HG03442 (cell line): ENCODE measurements at regions not wholly inside any gene's neighbourhood (a gene's known extent, or its start where the extent isn't known, plus 50 kb on each side); places are given as distances from the start of the nearest gene placed in this dataset.
"Not testable (repeated sequence)": the region's sequence is repeated elsewhere in the genome, so short reads cannot be mapped to it uniquely, and the experiment has no call there.

ENCODE experiments used
- ATAC-seq: cut with Tn5 transposase; IDR thresholded peaks from one replicate; pipeline ENCODE4 v1.9.1; 2021; ENCODE audit warnings: mild to moderate bottlenecking, moderate library complexity; ENCODE audit not compliant: unreplicated experiment

DNA sequence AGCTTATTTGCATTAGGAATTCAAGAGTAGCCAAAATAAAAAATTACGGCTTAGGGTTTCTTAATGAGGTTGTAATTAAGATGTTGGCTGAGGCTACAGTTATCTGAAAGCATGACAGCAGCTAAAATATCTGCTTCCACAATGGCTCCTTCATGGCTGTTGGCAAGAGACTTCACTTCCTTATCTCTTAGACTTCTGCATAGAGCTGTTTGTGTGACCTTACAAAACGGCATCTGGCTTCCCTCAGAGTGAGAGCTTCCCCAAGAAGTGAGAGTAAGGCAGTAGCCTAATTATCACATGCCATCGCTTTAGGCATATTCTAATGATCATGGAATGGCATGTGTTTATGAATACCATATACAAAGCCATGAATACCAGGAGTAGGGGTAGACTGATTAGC is 57.6 kb downstream of the CCDC59 start:
- no peak for ATAC-seq

DNA sequence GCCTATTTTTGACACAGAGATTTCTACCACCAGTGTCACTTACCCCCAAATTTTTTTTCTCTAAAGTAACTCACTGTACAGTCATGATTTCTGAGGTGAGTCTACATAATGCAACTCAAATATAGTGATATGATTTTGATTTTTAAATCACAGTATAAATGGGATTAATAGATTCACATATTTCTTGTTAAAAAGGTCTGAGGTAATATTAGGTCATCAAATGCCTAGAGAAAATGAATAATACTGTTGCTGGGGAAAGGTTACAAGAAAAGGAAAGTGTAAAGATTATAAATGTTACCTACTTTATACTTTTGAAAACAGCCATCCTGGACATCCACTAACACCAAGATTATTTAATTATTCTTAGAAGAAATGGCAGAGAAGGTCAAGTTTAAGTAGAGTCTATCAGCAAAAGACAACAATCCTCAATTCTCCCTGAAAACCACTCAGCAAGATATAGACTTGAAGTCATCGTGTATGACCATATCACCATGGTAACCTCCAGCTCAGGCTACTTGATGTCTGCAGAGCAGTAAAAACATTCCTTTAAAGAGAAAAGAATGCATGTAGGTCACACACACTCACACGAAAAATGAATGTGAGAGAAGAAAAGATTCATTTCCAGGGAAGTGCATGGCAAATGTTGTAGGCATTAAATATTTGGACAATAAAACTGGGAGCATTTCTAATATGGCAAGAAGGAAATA is 58.7 kb downstream of the CCDC59 start:
- no peak for ATAC-seq

DNA sequence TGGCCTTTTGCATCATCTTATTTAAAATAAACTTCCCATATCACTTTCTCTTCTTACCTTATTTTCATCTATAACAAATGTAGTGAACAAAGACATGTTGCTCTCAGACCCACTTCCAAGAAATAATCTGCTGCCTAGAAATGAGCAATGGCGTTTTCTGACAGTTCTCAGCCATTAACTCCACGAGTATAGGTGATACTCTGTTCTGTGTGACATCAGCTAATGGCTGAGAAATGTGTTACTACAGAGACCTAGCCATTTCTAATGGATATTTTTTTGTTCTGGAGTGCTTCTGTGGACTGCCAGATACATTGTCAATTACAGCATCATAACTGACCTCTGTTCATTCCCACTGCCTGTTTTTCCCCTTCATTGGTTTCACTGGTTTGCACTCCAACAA is 67.8 kb downstream of the CCDC59 start:
- ATAC-seq = no peak

DNA sequence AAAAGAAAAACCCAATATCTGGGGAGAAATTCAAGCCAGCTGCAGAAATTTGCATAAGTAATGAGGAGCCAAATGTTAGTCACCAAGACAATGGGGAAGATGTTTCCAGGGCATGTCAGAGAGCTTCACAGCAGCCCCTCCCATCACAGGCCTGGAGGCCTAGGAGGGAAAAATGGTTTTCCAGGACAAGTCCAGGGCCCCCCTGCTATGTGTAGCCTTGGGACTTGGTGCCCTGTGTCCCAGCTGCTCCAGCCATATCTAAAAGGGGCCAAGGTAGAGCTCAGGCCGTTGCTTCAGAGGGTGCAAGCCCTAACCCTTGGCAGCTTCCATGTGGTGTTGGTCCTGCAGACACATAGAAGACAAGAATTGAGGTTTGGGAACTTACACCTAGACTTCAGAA is 76.9 kb downstream of the CCDC59 start:
- not testable (repeated sequence) for ATAC-seq

DNA sequence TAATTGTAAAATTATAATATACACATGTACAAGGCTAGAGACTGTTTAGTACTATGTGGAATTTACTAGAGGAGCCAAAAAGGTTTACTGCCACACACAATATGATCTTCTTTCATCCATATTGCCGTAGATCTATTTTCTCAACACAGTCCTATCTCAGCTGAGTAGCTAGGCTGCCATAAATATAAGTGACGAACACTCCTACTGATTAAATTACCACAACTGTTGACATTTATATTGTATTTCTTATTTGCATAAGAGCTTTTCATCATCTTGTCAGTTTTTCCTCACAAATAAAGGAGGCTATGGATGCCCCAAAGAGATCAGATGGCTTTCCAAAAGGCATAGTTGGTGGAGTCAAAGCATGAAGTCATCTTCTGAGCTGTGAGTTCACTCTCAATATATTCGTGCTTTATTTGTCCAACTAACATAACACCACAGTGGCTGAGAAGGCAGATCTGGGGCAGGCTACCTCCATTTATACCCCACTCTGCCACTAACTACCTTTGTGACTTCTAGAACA is 78.6 kb downstream of the CCDC59 start:
- ATAC-seq = no peak

DNA sequence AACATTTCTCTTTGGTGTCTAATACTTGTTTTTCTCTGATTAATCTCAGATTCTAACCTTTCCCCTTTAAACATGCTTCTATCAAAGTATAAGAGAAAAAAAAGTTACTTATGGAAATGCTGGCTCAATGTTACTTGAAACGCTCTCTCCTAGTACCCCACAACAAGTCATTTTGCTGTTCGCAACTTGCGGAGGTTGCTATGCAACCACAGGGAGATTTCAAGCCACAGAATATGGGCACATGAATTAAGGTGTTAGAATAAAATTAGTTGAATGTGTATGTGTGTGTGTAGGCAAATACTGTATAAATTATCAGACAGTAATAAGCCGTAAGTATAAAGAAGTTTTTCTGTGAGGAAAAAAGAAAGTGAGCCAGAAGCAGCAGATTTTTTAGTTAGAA is 80.6 kb downstream of the CCDC59 start:
- ATAC-seq = no peak

DNA sequence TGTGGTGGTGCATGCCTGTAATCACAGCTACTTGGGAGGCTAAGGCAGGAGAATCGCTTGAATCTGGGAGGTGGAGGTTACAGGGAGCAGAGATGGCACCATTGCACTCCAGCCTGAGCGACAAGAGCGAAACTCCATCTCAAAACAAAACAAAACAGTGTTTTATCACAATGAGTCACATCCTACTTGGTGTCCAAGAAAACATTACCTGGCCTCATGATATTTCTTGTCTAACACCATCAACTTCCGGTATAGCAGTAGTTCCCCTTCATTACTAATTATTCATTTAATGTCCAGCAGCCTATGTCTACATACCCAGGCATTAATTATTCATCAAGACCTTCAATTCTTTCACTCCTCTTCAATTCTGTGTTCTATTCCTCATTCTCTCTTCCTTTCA is 115.5 kb downstream of the CCDC59 start:
- ATAC-seq = no peak

DNA sequence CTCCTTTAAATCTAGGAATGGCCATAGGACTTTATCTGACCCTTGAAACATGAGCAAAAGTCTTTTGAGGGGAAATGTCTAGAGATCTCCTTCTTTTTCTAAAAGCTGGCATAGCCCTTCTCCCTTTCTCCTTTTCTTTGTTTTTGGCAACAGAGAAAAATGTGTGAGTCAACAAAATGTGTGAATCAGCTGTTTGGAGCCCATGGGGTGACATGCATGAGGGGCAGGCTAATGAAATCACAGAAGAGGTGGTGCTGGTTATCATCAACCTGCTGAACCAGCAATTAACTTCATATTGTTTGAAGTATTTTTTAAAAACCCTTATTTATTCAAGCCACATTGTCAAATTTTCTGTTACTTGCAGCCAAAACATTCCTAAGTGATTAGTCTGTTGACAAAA is 132.3 kb downstream of the CCDC59 start:
- no peak for ATAC-seq

DNA sequence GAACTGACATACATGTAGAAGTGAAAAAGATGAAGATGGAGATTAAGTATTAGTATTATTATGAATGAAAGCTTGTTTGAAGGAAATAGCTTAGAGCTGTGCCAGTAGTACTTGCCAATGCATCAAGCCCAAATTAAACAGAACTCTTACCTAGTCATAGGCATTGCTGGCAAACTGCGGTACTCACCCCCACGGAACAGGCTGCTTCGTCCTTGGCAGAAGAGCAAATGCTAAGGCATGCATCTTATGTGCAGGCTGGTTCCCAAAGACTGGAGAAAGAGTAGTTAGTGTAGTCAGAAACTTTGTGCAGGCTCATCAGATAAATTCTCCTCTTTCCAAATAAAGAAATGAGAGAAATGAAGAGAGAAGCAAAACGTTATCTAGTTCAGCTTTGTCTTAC is 134.8 kb downstream of the CCDC59 start:
- ATAC-seq = no peak

DNA sequence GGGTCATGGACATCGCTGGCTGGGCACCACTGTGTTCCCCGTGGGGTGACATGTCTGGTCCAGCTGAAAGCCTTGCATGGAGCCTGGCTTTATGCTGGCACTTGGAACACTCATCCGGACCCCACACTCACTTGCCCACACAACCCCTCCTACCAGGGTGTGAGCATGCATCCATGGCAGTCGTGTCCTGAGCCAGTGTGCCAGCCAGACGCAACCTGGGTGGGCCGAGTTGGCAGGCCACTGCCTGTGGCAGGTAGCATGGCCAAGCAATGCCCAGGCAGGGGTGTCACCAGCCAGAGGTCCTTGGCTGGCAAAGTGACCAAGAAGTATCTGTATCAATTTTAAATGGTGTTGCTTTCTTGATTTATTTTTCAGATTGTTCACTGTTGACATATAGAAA is 141.7 kb downstream of the CCDC59 start:
- ATAC-seq = no peak

DNA sequence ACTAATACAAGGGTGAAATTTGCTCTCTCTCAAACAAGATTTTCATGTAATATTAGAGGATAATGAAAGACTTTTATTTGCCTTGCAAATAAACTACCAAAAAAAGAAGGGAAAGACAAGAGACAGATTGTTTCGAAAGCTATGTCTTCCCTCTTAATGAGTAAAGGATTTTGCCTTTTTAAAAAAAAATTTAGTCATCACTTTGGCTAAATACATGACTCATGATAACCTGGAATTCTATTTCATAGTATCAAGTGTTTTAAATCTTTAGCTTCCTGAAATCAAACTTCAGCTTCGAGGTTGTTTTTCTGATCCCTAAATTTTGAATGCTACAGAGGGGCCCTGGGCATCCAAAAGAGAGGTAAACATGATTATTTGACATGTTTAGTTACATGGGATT is 144.4 kb downstream of the CCDC59 start:
- no peak for ATAC-seq

DNA sequence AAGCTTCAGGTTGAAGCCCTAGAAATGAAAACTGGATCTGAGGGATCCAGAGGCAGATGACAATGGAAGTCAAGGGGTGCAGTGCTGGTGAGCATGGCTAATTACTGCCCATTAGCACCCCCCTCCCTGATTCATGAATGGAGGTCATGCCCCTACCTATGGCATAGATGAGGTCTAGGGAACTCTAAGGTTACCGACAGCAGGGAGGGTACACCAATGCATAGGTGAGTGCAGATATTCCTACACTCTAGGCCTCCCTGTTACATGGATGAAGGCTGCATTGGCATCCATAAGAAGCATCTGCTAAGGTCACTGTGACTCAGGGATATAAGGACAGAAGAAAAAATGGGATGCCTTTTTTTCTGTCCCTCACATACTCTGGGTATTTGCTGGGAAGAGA is 147.3 kb downstream of the CCDC59 start:
- no peak for ATAC-seq

DNA sequence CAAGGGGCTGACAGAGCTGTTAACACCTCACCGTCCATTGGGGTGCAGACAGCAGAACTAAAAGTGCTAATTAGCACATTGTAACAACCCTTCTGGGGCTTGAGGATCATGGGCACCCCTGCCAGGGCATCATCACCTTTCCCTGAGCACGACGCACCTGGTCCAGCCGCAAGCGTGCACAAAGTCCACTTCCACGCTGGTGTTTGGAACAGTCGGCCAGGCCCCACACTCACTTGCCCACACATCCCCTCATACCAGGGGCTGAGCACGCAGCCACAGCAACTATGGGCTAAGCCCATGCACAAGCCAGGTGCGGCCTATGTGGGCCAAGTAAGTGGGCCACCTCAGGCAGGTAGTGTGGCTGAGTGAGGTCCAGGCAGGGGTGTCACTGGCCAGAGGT is 148.7 kb downstream of the CCDC59 start:
- ATAC-seq = no peak

DNA sequence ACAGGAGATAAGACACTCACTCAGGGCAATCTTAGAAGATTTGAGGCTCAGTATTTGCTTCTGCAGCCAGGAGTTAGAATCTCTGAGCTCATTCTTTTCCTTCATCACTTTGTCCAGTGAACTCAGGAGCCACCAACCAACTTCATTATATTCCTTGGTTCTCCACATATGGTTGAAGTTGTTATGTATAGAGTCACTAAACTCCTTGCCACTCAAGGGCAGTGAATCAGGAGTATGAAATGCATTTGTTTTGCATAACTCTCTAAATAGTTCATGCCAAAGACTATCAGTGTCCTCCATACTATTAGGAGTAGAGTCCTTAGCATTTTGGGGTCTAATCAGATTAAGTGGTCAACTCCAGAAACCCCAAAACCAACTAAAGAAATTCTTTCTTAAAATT is 150.6 kb downstream of the CCDC59 start:
- no peak for ATAC-seq

DNA sequence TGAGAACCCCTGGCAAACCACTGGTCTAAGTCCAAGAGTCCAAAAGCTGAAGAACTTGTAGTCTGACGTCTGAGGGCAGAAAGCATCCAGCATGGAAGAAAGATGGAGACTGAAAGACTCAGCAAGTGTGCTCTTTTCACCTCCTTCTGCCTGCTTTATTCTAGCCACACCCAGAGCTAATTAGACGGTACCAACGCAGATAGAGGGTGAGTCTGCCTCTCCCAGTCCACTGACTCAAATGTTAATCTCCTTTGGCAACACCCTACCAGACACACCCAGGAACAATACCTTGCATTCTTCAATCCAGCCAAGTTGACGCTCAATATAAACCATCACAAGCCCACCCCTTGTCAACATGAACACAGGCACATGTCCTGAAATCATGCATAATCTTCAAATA is 155.1 kb downstream of the CCDC59 start:
- no peak for ATAC-seq

DNA sequence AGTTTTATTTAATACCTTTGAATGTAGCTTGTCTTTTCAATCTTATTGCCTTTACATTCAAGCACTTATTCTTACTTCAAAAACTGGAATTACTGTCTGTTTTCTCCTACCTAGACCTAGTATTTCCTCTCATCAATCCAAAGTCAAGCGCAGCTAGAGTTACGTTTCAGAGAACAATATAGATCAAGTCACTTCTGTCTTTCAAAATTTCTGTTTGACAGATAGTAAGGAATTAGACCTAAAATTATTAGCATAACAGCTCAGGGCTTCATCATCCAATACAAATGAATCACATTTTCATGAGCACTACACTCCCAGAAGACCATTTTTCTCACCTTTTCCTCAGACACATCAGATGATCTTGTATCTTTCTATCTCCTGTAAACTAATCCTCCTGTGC is 170.6 kb downstream of the CCDC59 start:
- no peak for ATAC-seq

DNA sequence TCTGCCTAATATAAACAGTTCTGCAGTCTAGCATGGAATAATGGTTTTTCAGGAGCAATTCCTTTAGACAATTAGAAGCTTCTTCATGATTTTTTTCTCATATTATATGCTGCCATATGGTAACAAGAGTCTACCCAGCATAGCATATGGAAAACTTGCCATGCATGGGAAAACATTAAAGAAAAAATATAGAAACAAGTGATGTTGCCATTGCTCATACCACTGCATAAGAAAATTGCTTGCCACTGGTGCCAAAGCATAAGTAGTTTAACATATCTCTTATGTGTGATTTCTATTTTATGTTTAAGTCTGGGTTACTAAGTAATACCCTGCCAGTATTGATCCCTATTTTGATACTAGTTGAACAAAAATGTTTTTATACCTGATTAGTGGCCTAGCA is 171.2 kb downstream of the CCDC59 start:
- no peak for ATAC-seq

DNA sequence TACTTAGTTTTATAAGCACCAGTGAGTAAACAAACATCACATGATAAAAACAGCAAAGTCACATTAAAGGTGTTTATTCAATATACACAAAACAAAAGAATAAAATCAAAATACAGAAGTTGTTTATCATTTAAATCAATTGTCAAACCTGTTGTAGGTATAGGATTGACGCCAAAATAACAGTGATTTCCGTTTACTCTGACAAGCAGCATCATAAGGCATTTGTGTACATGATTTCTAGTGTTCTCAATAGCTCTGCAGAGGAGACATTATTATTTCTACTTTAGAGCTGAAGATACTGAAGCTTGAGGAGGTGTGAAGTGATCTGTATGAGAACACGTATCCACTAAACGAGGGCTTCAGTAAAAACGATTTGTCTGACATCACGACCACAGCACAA is 171.9 kb downstream of the CCDC59 start:
- no peak for ATAC-seq

DNA sequence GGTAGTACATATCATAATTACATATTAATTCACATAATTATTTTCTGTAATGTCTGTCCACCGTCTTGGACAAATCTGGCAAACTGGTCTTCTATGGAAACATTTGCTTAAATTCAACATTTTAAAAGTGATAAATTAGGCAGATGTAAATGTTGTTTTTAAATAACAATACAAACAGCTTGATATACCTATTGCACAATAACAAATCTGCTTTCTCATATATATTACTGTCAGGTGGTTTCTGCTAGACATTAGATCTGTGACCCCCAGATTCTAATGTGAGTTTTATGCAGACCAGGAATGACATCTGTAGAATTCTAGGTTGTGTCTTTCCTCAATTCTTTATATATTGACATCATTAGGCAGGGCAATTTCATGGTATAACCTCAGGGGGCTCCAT is 173.3 kb downstream of the CCDC59 start:
- ATAC-seq = no peak

DNA sequence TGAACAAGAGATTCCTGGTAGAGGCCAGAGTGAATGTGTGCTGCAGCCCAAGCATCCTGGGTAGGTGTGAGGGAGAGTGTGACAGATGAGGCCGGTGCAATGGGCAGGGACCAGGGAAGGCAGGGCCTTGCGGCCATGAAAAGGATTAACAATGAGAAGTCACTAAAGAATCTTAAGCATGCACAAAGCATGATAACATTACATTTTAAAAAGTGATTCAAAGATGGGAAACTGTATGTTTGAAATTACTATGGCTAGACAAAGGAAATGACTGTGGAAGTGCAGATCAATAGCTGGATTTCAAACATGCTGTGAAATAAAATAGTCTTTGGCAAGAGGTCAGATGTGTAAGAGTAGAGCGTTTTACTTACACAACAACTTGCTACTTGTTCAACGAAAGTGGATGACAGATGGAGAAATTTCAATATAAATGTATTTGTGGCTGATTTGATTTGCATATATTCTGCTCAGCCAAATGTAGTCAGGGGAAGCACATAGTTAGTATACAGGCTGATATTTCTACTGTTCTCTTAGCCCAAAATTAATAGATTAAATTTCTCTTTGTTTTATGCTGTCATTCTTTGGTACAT is 175.5 kb downstream of the CCDC59 start:
- no peak for ATAC-seq

DNA sequence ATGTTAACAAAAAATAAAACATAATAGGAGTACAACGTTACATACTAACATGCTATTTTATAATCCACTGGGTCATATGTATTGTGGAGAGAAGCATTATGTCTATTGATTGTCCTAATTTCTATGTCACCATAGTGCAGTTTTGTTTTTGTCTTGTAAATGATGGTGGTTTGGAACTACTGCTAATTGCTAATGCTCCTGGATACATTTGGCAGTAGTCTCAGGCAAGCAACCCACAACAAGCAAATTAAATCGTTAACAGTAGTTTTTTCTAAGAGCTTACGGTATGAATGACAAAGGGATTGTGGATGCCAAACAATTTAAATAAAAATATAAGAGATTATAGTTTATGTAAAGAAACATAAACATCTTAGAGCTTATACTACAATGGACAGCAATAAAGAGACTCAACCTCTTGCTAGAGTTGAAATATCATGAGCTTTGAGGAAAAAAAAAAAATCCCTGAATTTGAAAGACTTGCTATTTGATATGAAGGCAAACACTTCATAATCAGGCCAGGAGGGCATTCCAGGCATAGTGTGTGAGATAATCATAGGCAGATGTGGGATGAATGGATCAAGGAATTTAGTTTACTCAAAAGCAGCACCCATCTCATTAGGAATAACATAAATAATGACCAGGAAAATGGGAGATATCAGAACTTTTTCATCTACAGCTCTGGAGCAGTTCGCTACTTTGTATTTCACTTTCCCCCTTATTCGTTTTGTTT is 181.3 kb downstream of the CCDC59 start:
- no peak for ATAC-seq

DNA sequence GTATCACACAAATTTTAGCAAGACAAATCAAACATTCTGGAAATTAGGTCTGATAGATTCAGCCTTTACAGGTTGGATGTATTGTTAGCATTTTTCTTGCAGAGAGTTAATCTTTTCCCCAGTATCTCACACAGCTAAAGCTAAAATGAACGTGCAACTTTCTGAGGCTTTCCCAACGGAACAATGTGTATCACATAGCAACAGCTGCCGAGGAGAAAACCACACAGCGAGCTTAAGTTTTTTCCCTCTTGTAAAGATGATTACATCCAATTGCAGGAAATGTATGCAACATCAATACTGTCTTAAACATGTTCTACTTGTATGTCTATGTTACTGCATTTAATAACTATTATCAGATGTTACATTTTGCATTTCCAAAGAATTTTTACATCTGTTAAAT is 182.2 kb downstream of the CCDC59 start:
- no peak for ATAC-seq
